Erythroblast (primary cell): ENCODE measurements at regions not wholly inside any gene's neighbourhood (a gene's known extent, or its start where the extent isn't known, plus 50 kb on each side); places are given as distances from the start of the nearest gene placed in this dataset.
"Not testable (repeated sequence)": the region's sequence is repeated elsewhere in the genome, so short reads cannot be mapped to it uniquely, and the experiment has no call there.

Experiments used
- GATA1 ChIP-seq: IDR thresholded peaks from 2 replicates; pipeline ENCODE4 v1.6.1; 2011; ENCODE audit warnings: low read depth, mild to moderate bottlenecking, control low read depth, low read length, moderate library complexity
- POLR2A ChIP-seq: IDR thresholded peaks from 2 replicates; pipeline ENCODE4 v1.6.1; 2011; ENCODE audit warnings: mild to moderate bottlenecking, low read length

DNA sequence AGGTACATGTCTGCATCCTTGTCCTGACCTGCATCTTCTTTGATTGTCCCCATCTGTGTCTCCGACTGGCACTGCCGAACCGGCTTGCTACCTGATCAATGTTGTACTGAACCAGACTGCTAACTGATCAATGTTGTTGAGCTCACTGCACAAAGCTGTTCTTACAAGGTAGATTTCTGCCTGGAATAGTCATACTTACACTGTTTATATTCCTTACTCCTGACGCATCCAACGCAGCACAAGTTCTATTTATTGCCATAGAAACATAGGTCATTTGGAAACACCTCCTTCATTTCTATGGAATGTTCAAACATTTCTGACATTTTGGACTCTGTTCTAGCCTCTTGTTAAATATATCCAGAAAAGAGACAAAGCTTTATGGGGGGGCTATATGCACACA, 65.2 kb downstream of the FOXD4L6 start:
- not testable (repeated sequence) for TF ChIP-seq POLR2A, GATA1
